CD14-positive monocyte (primary cell): ENCODE measurements at regions not wholly inside any gene's neighbourhood (a gene's known extent, or its start where the extent isn't known, plus 50 kb on each side); places are given as distances from the start of the nearest gene placed in this dataset.

Experiments used
- DNase-seq, 3 donors: peaks; one replicate each; pipeline ENCODE4 v3.0.0-alpha.2; 2011 to 2022
- H2AFZ ChIP-seq: 2 replicates; pipeline ENCODE4 v1.6.0; 2012; ENCODE audit warnings: mild to moderate bottlenecking, low read depth, low read length, inconsistent platforms; ENCODE audit not compliant: insufficient read depth, poor library complexity, severe bottlenecking
- H3K27ac ChIP-seq, 2 donors: 1 replicate in 1 of 2; 2 replicates in 1 of 2; pipeline ENCODE4 v1.5.1; 2012 to 2013; ENCODE audit warnings: low read length in 2 of 2, control low read depth in 1 of 2, inconsistent platforms in 1 of 2, low read depth in 1 of 2, mild to moderate bottlenecking in 1 of 2
- H3K27me3 ChIP-seq, 2 donors: one replicate each; pipeline versions ENCODE4 v1.6.0 to v1.6.1; 2011 to 2013; ENCODE audit warnings: low read length in 2 of 2; ENCODE audit not compliant: control insufficient read depth in 2 of 2, insufficient read depth in 2 of 2
- H3K36me3 ChIP-seq, 2 donors: replicated peaks in 1 of 2; 1 replicate in 1 of 2; 2 replicates in 1 of 2; pipeline versions ENCODE4 v1.5.1 to v1.6.1; 2012 to 2013; ENCODE audit warnings: low read length in 2 of 2, control low read depth in 1 of 2, inconsistent platforms in 1 of 2, mild to moderate bottlenecking in 1 of 2; ENCODE audit not compliant: insufficient read depth in 2 of 2, control insufficient read depth in 1 of 2
- H3K4me1 ChIP-seq, 2 donors: 1 replicate in 1 of 2; 2 replicates in 1 of 2; pipeline versions ENCODE4 v1.5.1 to v1.6.1; 2012 to 2013; ENCODE audit warnings: low read length in 2 of 2, control low read depth in 1 of 2, inconsistent platforms in 1 of 2, mild to moderate bottlenecking in 1 of 2, moderate library complexity in 1 of 2; ENCODE audit not compliant: insufficient read depth in 2 of 2, control insufficient read depth in 1 of 2
- H3K4me2 ChIP-seq: replicated peaks from 2 replicates; pipeline ENCODE3; 2012; ENCODE audit warnings: low read length, moderate library complexity, mild to moderate bottlenecking; ENCODE audit not compliant: poor library complexity, severe bottlenecking; ENCODE audit errors: extremely low read depth
- H3K4me3 ChIP-seq, 3 experiments: fragments of 200-600 bp in 1 of 3; sonication (generic) in 1 of 3; replicated peaks in 1 of 3; 1 replicate in 2 of 3; 2 replicates in 1 of 3; pipeline ENCODE4 v1.5.1; 2011 to 2013; ENCODE audit warnings: low read length in 3 of 3, mild to moderate bottlenecking in 3 of 3, control low read depth in 2 of 3, low read depth in 2 of 3, inconsistent platforms in 1 of 3, moderate library complexity in 1 of 3
- H3K79me2 ChIP-seq: 2 replicates; pipeline ENCODE4 v1.6.0; 2012; ENCODE audit warnings: mild to moderate bottlenecking, control low read depth, inconsistent platforms, low read length, moderate library complexity; ENCODE audit not compliant: insufficient read depth
- H3K9ac ChIP-seq: 2 replicates; pipeline ENCODE4 v1.6.0; 2017; ENCODE audit warnings: low read length, mild to moderate bottlenecking; ENCODE audit not compliant: insufficient read depth, poor library complexity, severe bottlenecking
- H3K9me3 ChIP-seq, 2 donors: replicated peaks in 1 of 2; 1 replicate in 1 of 2; 2 replicates in 1 of 2; pipeline versions ENCODE4 v1.5.1 to v1.6.1; 2012 to 2013; ENCODE audit warnings: low read length in 2 of 2, control low read depth in 1 of 2; ENCODE audit not compliant: control insufficient read depth in 1 of 2, insufficient read depth in 1 of 2
- H4K20me1 ChIP-seq: 2 replicates; pipeline ENCODE4 v1.6.0; 2012; ENCODE audit warnings: mild to moderate bottlenecking, low read length, control low read depth, moderate library complexity; ENCODE audit not compliant: insufficient read depth
- H3K27ac Mint-ChIP-seq, 7 donors: one replicate each; pipeline ENCODE4 v1.8.0; 2020; ENCODE audit warnings: mild to moderate bottlenecking in 7 of 7, mixed read lengths in 7 of 7, moderate library complexity in 6 of 7, inconsistent platforms in 2 of 7
- H3K27me3 Mint-ChIP-seq, 3 donors: one replicate each; pipeline ENCODE4 v1.8.0; 2021 to 2022; ENCODE audit warnings: low read depth in 3 of 3, mild to moderate bottlenecking in 3 of 3, mixed read lengths in 3 of 3, moderate library complexity in 3 of 3, inconsistent platforms in 1 of 3
- H3K36me3 Mint-ChIP-seq, 2 donors: one replicate each; pipeline ENCODE4 v1.8.0; 2020; ENCODE audit warnings: mixed read lengths in 2 of 2, inconsistent platforms in 1 of 2, mild to moderate bottlenecking in 1 of 2
- H3K4me1 Mint-ChIP-seq: one replicate; pipeline ENCODE4 v1.8.0; 2020; ENCODE audit warnings: mild to moderate bottlenecking, mixed read lengths
- H3K4me3 Mint-ChIP-seq, 2 donors: one replicate each; pipeline ENCODE4 v1.8.0; 2020; ENCODE audit warnings: mild to moderate bottlenecking in 2 of 2, mixed read lengths in 2 of 2, moderate library complexity in 1 of 2
- H3K9me3 Mint-ChIP-seq, 7 donors: one replicate each; pipeline ENCODE4 v1.8.0; 2020 to 2022; ENCODE audit warnings: mixed read lengths in 7 of 7, mild to moderate bottlenecking in 6 of 7, moderate library complexity in 6 of 7, inconsistent platforms in 2 of 7
- CTCF ChIP-seq: fragments of 200-600 bp; IDR thresholded peaks from one replicate; pipeline ENCODE4 v1.8.0; 2022; ENCODE audit warnings: antibody characterized with exemption, mild to moderate bottlenecking
- WGBS: methylation state at CpG from one replicate; pipeline ENCODE4 v1.1.5; 2013; ENCODE audit warnings: missing lambda C conversion rate; ENCODE audit not compliant: insufficient coverage; 5-methylcytosine and 5-hydroxymethylcytosine counted together
- intact Hi-C, 2 donors: fragments of 100-400 bp; cut with micrococcal nuclease; formaldehyde crosslinking; loops; one replicate each; pipeline versions ENCODE4 v1.15.0 to v1.15.1; 2023

DNA sequence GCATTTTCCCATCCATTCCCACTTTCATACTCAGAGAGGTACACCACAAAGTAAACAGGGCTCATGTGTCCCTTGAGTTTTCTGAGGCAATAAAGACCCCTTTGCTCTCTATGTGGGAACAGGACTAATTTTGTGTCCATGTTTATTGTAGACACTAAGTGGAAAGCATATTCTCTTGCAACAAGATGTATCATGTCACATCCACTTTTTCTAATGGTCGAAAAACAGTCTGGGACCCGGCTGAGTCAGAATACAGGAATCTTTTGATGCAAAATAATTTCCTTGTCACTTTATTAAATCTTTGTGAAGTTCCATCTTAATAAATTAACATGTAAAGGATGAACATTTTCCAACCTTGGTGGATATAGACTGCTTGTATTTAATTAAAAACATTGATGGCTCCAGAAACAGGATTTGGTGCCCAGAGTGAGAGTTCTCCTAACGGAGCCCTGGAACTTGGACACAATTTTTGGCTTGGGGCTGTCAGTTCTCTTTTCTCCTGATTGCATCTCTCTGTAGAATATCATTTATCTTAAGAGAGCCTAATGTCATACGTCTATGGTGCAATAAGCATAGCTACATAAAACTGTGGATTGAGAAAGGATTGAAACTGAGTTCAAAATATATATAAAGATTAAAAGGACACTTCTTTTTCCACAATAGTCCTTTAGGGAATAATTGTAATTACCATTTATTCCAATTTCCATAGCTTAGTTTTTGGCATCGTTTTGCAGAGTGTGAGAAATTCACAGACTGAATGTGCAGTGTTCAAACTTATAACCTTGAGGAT, 1116.7 kb upstream of the SEMA6A start:
- no peaks in the 10 kb centered on the region for H3K4me1 ChIP-seq
- H3K9ac ChIP-seq: no peak overlapping the region
- WGBS: no CpG with 5 or more reads among the region's 5 CpGs
- H3K4me2 ChIP-seq: no peak overlapping the region
- Mint-ChIP-seq H3K4me3 (no peak overlapping the region), H3K36me3 (no peaks in the 10 kb centered on the region), H3K27ac (no peak overlapping the region), H3K4me1 (no peaks in the 10 kb centered on the region), H3K27me3 (peaks cover 0 to 3% (median 0%) of the 10 kb centered on the region in 3 donors), H3K9me3 (peaks cover 0 to 10% (median 3%) of the 10 kb centered on the region in 7 donors)
- H3K27me3 ChIP-seq: no peaks in the 10 kb centered on the region
- H4K20me1 ChIP-seq: no peaks in the 10 kb centered on the region
- peaks cover 0 to 3% of the 10 kb centered on the region in 2 donors for H3K9me3 ChIP-seq
- no peak overlapping the region for H2AFZ ChIP-seq
- no peak for DNase-seq
- H3K79me2 ChIP-seq: no peaks in the 10 kb centered on the region
- intact Hi-C loops: no loop called here
- no peak overlapping the region for H3K27ac ChIP-seq
- H3K36me3 ChIP-seq: no peaks in the 10 kb centered on the region
- H3K4me3 ChIP-seq: no peak overlapping the region
- TF ChIP-seq CTCF: no peak

DNA sequence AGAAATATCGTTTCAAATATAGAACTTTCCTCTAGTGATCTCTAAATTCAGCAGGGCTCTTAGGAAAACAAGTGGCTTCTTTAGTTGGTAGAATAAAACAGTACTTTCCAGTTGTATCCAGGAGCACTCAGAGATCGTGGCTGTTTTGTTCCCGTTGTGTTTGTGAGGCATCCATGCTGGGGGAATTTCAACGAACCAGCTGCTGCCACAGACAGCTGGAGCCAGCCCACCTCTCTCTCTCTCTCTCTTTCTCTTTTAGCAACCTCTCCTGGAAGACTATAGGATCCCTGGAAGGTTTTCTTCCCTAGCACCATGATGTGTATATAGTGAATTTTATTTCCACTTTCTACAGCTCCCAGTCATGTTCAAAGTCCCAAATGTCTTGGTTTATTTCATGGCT, 1116.0 kb upstream of the SEMA6A start:
- no CpG with 5 or more reads among the region's 4 CpGs for WGBS
- Histone ChIP-seq H3K9ac (no peak overlapping the region), H3K36me3 (no peaks in the 10 kb centered on the region), H3K79me2 (no peaks in the 10 kb centered on the region), H3K9me3 (peaks cover 0 to 3% of the 10 kb centered on the region in 2 donors), H3K4me2 (no peak overlapping the region), H3K4me3 (no peak overlapping the region), H3K27ac (no peak overlapping the region), H3K27me3 (no peaks in the 10 kb centered on the region), H2AFZ (no peak overlapping the region), H4K20me1 (no peaks in the 10 kb centered on the region), H3K4me1 (no peaks in the 10 kb centered on the region)
- DNase-seq: no peak
- peaks cover 0 to 9% (median 3%) of the 10 kb centered on the region in 7 donors for H3K9me3 Mint-ChIP-seq
- intact Hi-C loops: no loop called here
- H3K27ac Mint-ChIP-seq: no peak overlapping the region
- peaks cover 0 to 3% (median 0%) of the 10 kb centered on the region in 3 donors for H3K27me3 Mint-ChIP-seq
- no peak for TF ChIP-seq CTCF
- no peaks in the 10 kb centered on the region for H3K4me1 Mint-ChIP-seq
- H3K4me3 Mint-ChIP-seq: no peak overlapping the region
- H3K36me3 Mint-ChIP-seq: no peaks in the 10 kb centered on the region
